ENCODE measurements at regions not wholly inside any gene's neighbourhood (a gene's known extent, or its start where the extent isn't known, plus 50 kb on each side); places are given as distances from the start of the nearest gene placed in this dataset.
A peak's percentile ranks its signal among the peaks of the same experiment; 100 is the strongest.

GRCh38 chr2:196372276-196372809 is 201.0 kb upstream of the STK17B start:
- H3K4me3 ChIP-seq (ENCODE audit: low read depth, low read length): no peak overlapping the region
- peak; percentile 13 for DNase-seq (ENCODE audit: low read depth, low spot score)
- no peak for TF ChIP-seq CTCF (IDR thresholded peaks at IDR 0.05; ENCODE audit: low read depth, low read length)
- in situ Hi-C loops (cut with HindIII; ENCODE audit: low sequenced_read_pairs): no loop called here

DNA sequence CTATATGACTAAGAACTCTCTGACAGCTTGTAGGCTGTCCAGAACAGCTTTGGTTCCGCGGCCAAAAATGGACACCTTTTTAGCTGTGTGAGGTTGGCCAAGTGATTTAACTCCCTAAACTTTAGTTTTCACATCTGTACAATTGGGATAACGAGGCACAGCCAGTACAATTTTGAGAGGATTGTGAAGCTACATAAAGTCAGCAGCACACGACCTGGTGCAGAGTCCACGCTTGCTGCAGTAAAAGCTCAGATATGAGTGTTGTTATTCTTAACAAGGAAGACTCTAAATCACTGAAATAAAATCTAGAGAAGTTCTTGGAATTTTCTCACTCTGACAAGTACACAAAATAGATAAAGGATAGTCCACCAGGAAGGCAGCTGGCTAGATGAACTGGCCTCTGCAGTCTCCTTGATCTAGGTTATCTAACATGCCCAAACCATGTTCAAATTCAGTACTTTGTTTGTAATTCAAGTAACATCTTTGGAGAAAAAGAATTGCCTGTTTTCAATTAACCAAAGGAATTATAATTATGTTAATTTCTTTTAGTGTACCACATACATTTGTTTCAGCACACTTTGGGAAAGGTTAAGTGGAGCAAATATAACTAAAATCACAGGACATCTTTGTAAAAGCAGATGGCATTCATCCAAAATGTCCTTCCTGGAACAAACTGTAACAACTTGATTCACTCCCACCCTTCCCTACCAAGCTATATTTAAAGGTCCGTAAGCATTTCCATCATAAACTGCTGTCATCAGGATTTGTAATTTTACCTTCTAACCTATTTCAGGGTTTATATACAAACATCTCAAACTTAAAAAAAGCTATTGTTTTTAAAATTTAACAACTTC is 201.7 kb upstream of the STK17B start:
- DNase-seq (ENCODE audit: low read depth, low spot score): peak; percentile 15
- no peak overlapping the region for H3K4me3 ChIP-seq (ENCODE audit: low read depth, low read length)
- TF ChIP-seq CTCF (IDR thresholded peaks at IDR 0.05; ENCODE audit: low read depth, low read length): no peak
- in situ Hi-C loops (cut with HindIII; ENCODE audit: low sequenced_read_pairs): no loop called here

DNA sequence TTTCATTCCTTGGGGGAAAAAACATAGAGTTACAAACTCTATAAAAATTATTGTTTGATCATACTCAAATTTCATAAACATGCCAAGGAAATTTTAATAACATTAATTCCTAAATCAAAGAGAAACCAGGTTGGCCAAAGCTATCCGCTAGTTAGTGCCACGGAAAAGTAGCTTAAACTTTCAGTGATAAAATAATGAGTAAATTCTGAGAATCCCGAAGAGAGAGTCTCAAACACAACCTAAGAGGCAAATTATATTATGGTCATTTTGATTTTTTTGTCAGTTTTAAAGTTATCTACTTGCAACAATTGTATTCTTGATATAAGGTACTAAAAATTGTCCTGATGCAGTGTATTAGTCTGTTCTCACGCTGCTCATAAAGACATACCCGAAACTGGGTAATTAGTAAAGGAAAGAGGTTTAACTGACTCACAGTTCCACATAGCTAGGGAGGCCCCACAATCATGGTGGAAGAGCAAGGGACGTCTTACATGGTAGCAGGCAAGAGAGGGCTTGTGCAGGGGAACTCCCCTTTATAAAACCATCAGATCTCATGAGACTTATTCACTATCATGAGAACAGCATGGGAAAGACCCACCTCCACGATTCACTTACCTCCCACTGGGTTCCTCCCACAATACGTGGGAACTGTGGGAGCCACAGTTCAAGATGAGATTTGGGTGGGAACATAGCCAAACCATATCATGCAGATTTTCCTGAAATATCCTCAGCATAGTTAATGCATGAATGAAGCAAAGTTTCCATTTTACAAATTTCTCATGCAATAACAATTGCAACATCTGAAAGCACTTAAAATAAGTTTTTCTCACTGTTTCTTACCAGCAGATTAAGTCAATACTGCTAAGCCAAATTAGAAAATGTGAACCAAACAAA is 205.9 kb upstream of the STK17B start:
- DNase-seq (ENCODE audit: low read depth, low spot score): peak; percentile 54
- H3K4me3 ChIP-seq (ENCODE audit: low read depth, low read length): no peak overlapping the region
- TF ChIP-seq CTCF (IDR thresholded peaks at IDR 0.05; ENCODE audit: low read depth, low read length): no peak
- in situ Hi-C loops (cut with HindIII; ENCODE audit: low sequenced_read_pairs): no loop called here

DNA sequence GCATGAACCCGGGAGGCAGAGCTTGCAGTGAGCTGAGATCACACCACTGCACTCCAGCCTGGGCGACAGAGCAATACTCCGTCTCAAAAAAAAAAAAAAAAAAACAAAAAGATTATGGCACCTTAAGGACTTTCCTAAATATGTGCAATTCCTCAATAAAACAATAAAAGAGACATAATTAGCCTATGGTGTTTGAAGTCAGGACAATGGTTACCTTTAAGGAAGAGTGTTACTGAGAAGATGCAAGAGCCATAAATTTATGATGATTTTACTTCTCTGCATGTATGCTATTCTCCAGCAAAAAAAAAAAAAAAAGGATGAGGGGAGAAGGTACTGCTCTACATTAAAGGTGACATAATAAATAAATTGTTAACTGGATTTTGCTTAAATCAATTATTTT is 208.2 kb upstream of the STK17B start:
- no peak overlapping the region for H3K4me3 ChIP-seq (ENCODE audit: low read depth, low read length)
- no peak for DNase-seq (ENCODE audit: low read depth, low spot score)
- in situ Hi-C loops (cut with HindIII; ENCODE audit: low sequenced_read_pairs): no loop called here
- TF ChIP-seq CTCF (IDR thresholded peaks at IDR 0.05; ENCODE audit: low read depth, low read length): no peak

DNA sequence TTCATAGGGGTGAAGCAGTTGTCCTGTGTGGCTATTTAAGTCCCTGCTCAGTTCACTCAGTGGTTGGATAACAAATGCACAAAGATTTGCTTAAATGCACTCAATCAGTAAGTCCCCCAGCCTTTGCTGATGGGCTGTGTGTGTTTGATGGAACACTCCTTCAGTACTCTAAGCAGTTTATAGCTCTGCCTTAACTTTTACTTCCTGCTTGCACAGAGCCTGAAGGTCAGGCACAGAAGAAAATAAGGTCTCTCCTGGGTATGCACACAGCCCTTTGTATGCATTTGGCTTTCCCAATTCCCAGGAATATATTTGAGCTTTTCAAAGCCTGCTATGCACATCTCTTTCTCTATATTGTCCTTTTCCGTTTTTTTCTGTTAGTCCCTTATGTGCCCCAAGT is 208.7 kb upstream of the STK17B start:
- DNase-seq (ENCODE audit: low read depth, low spot score): no peak
- in situ Hi-C loops (cut with HindIII; ENCODE audit: low sequenced_read_pairs): no loop called here
- no peak for TF ChIP-seq CTCF (IDR thresholded peaks at IDR 0.05; ENCODE audit: low read depth, low read length)
- H3K4me3 ChIP-seq (ENCODE audit: low read depth, low read length): no peak overlapping the region

DNA sequence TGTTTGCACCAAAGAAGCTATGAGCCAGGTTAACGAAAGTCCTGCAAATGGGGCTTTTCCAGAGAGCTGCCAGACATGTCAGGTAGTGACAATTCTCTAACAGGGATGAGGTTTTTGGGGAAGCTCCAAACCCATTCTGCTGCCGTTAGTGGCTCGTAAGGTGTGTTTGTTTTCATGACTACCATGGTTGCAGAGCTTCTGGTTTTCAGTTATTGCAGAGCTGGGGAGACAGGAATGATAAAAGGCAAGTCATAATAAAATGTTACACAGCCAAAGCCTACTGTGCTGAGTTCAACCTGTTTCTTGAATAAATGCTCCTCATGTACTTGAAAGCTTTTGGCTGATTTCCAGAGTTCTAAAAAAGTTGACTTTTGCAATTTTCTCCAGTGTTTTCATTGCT is 209.2 kb upstream of the STK17B start:
- TF ChIP-seq CTCF (IDR thresholded peaks at IDR 0.05; ENCODE audit: low read depth, low read length): no peak
- in situ Hi-C loops (cut with HindIII; ENCODE audit: low sequenced_read_pairs): no loop called here
- no peak overlapping the region for H3K4me3 ChIP-seq (ENCODE audit: low read depth, low read length)
- DNase-seq (ENCODE audit: low read depth, low spot score): no peak
